ENCODE measurements at regions not wholly inside any gene's neighbourhood (a gene's known extent, or its start where the extent isn't known, plus 50 kb on each side); places are given as distances from the start of the nearest gene placed in this dataset.
"Not testable (repeated sequence)": the region's sequence is repeated elsewhere in the genome, so short reads cannot be mapped to it uniquely, and the experiment has no call there.

- H3K9me3 ChIP-seq (ENCODE audit: control insufficient read depth in 2 of 2, insufficient read depth in 1 of 2, low read depth in 1 of 2, low read length in 1 of 2); H3K27ac ChIP-seq (ENCODE audit: low read depth in 2 of 2, low read length in 1 of 2); H3K27me3 ChIP-seq (ENCODE audit: control insufficient read depth in 1 of 2, insufficient read depth in 2 of 2, low read length in 2 of 2); H3K36me3 ChIP-seq (ENCODE audit: control insufficient read depth in 2 of 2, insufficient read depth in 2 of 2, low read length in 1 of 2); H3K4me1 ChIP-seq (ENCODE audit: control insufficient read depth in 2 of 2, insufficient read depth in 2 of 2, low read length in 1 of 2); H3K4me3 ChIP-seq (ENCODE audit: low read depth in 1 of 2, low read length in 2 of 2): not testable (repeated sequence)
- WGBS, 2 donors = 89 to 90% methylated on average over 5 of the region's 5 CpGs
Measured at GRCh38 chr7:35921338-35921737, 120.5 kb downstream of the SEPTIN7 start.

- H3K9me3 ChIP-seq (ENCODE audit: control insufficient read depth in 2 of 2, insufficient read depth in 1 of 2, low read depth in 1 of 2, low read length in 1 of 2); H3K36me3 ChIP-seq (ENCODE audit: control insufficient read depth in 2 of 2, insufficient read depth in 2 of 2, low read length in 1 of 2); H3K27me3 ChIP-seq (ENCODE audit: control insufficient read depth in 1 of 2, insufficient read depth in 2 of 2, low read length in 2 of 2); H3K4me1 ChIP-seq (ENCODE audit: control insufficient read depth in 2 of 2, insufficient read depth in 2 of 2, low read length in 1 of 2); H3K27ac ChIP-seq (ENCODE audit: low read depth in 2 of 2, low read length in 1 of 2); H3K4me3 ChIP-seq (ENCODE audit: low read depth in 1 of 2, low read length in 2 of 2): not testable (repeated sequence)
- 71 to 73% methylated on average over 7 of the region's 7 CpGs for WGBS, 2 donors
Measured at GRCh38 chr7:35924668-35925067, 123.8 kb downstream of the SEPTIN7 start.

GRCh38 chr7:35926966-35927365, 126.1 kb downstream of the SEPTIN7 start:
- 84 to 93% methylated on average over 8 of the region's 9 CpGs for WGBS, 2 donors
- H3K4me3 ChIP-seq (ENCODE audit: low read depth in 1 of 2, low read length in 2 of 2); H3K27ac ChIP-seq (ENCODE audit: low read depth in 2 of 2, low read length in 1 of 2); H3K36me3 ChIP-seq (ENCODE audit: control insufficient read depth in 2 of 2, insufficient read depth in 2 of 2, low read length in 1 of 2); H3K9me3 ChIP-seq (ENCODE audit: control insufficient read depth in 2 of 2, insufficient read depth in 1 of 2, low read depth in 1 of 2, low read length in 1 of 2); H3K4me1 ChIP-seq (ENCODE audit: control insufficient read depth in 2 of 2, insufficient read depth in 2 of 2, low read length in 1 of 2); H3K27me3 ChIP-seq (ENCODE audit: control insufficient read depth in 1 of 2, insufficient read depth in 2 of 2, low read length in 2 of 2): not testable (repeated sequence)

- H3K27me3 ChIP-seq (ENCODE audit: control insufficient read depth in 1 of 2, insufficient read depth in 2 of 2, low read length in 2 of 2); H3K4me1 ChIP-seq (ENCODE audit: control insufficient read depth in 2 of 2, insufficient read depth in 2 of 2, low read length in 1 of 2); H3K27ac ChIP-seq (ENCODE audit: low read depth in 2 of 2, low read length in 1 of 2); H3K36me3 ChIP-seq (ENCODE audit: control insufficient read depth in 2 of 2, insufficient read depth in 2 of 2, low read length in 1 of 2); H3K9me3 ChIP-seq (ENCODE audit: control insufficient read depth in 2 of 2, insufficient read depth in 1 of 2, low read depth in 1 of 2, low read length in 1 of 2); H3K4me3 ChIP-seq (ENCODE audit: low read depth in 1 of 2, low read length in 2 of 2): not testable (repeated sequence)
Measured at GRCh38 chr7:35931134-35931533, 130.3 kb downstream of the SEPTIN7 start.

GRCh38 chr7:35931551-35931950, 130.7 kb downstream of the SEPTIN7 start:
- not testable (repeated sequence) for H3K4me1 ChIP-seq (ENCODE audit: control insufficient read depth in 2 of 2, insufficient read depth in 2 of 2, low read length in 1 of 2); H3K27ac ChIP-seq (ENCODE audit: low read depth in 2 of 2, low read length in 1 of 2); H3K27me3 ChIP-seq (ENCODE audit: control insufficient read depth in 1 of 2, insufficient read depth in 2 of 2, low read length in 2 of 2); H3K4me3 ChIP-seq (ENCODE audit: low read depth in 1 of 2, low read length in 2 of 2); H3K36me3 ChIP-seq (ENCODE audit: control insufficient read depth in 2 of 2, insufficient read depth in 2 of 2, low read length in 1 of 2); H3K9me3 ChIP-seq (ENCODE audit: control insufficient read depth in 2 of 2, insufficient read depth in 1 of 2, low read depth in 1 of 2, low read length in 1 of 2)

- H3K4me1 ChIP-seq (ENCODE audit: control insufficient read depth in 2 of 2, insufficient read depth in 2 of 2, low read length in 1 of 2); H3K36me3 ChIP-seq (ENCODE audit: control insufficient read depth in 2 of 2, insufficient read depth in 2 of 2, low read length in 1 of 2); H3K27ac ChIP-seq (ENCODE audit: low read depth in 2 of 2, low read length in 1 of 2); H3K9me3 ChIP-seq (ENCODE audit: control insufficient read depth in 2 of 2, insufficient read depth in 1 of 2, low read depth in 1 of 2, low read length in 1 of 2); H3K4me3 ChIP-seq (ENCODE audit: low read depth in 1 of 2, low read length in 2 of 2); H3K27me3 ChIP-seq (ENCODE audit: control insufficient read depth in 1 of 2, insufficient read depth in 2 of 2, low read length in 2 of 2): not testable (repeated sequence)
- WGBS, 2 donors = 81 to 90% methylated on average over 8 of the region's 8 CpGs
Measured at GRCh38 chr7:35940695-35941094, 139.8 kb downstream of the SEPTIN7 start.

- not testable (repeated sequence) for H3K27me3 ChIP-seq (ENCODE audit: control insufficient read depth in 1 of 2, insufficient read depth in 2 of 2, low read length in 2 of 2); H3K36me3 ChIP-seq (ENCODE audit: control insufficient read depth in 2 of 2, insufficient read depth in 2 of 2, low read length in 1 of 2); H3K4me3 ChIP-seq (ENCODE audit: low read depth in 1 of 2, low read length in 2 of 2); H3K4me1 ChIP-seq (ENCODE audit: control insufficient read depth in 2 of 2, insufficient read depth in 2 of 2, low read length in 1 of 2); H3K9me3 ChIP-seq (ENCODE audit: control insufficient read depth in 2 of 2, insufficient read depth in 1 of 2, low read depth in 1 of 2, low read length in 1 of 2); H3K27ac ChIP-seq (ENCODE audit: low read depth in 2 of 2, low read length in 1 of 2)
Measured at GRCh38 chr7:35945621-35946020, 144.8 kb downstream of the SEPTIN7 start.

- WGBS, 2 donors = 76 to 80% methylated on average over 13 of the region's 13 CpGs
- not testable (repeated sequence) for H3K4me1 ChIP-seq (ENCODE audit: control insufficient read depth in 2 of 2, insufficient read depth in 2 of 2, low read length in 1 of 2); H3K27ac ChIP-seq (ENCODE audit: low read depth in 2 of 2, low read length in 1 of 2); H3K27me3 ChIP-seq (ENCODE audit: control insufficient read depth in 1 of 2, insufficient read depth in 2 of 2, low read length in 2 of 2); H3K4me3 ChIP-seq (ENCODE audit: low read depth in 1 of 2, low read length in 2 of 2); H3K9me3 ChIP-seq (ENCODE audit: control insufficient read depth in 2 of 2, insufficient read depth in 1 of 2, low read depth in 1 of 2, low read length in 1 of 2); H3K36me3 ChIP-seq (ENCODE audit: control insufficient read depth in 2 of 2, insufficient read depth in 2 of 2, low read length in 1 of 2)
Measured at GRCh38 chr7:35955735-35956134, 154.9 kb downstream of the SEPTIN7 start.

- not testable (repeated sequence) for H3K4me1 ChIP-seq (ENCODE audit: control insufficient read depth in 2 of 2, insufficient read depth in 2 of 2, low read length in 1 of 2)
- 90 to 93% methylated on average over 3 of the region's 3 CpGs for WGBS, 2 donors
Measured at GRCh38 chr7:35956988-35957387, 156.1 kb downstream of the SEPTIN7 start.

GRCh38 chr7:35961260-35961659, 160.4 kb downstream of the SEPTIN7 start:
- not testable (repeated sequence) for H3K36me3 ChIP-seq (ENCODE audit: control insufficient read depth in 2 of 2, insufficient read depth in 2 of 2, low read length in 1 of 2); H3K4me3 ChIP-seq (ENCODE audit: low read depth in 1 of 2, low read length in 2 of 2); H3K27me3 ChIP-seq (ENCODE audit: control insufficient read depth in 1 of 2, insufficient read depth in 2 of 2, low read length in 2 of 2); H3K9me3 ChIP-seq (ENCODE audit: control insufficient read depth in 2 of 2, insufficient read depth in 1 of 2, low read depth in 1 of 2, low read length in 1 of 2); H3K27ac ChIP-seq (ENCODE audit: low read depth in 2 of 2, low read length in 1 of 2); H3K4me1 ChIP-seq (ENCODE audit: control insufficient read depth in 2 of 2, insufficient read depth in 2 of 2, low read length in 1 of 2)
- WGBS, 2 donors = 65 to 67% methylated on average over 3 of the region's 3 CpGs

More at GRCh38 chr7:35956988-35957387, 156.1 kb downstream of the SEPTIN7 start:
- H3K9me3 ChIP-seq (ENCODE audit: control insufficient read depth in 2 of 2, insufficient read depth in 1 of 2, low read depth in 1 of 2, low read length in 1 of 2); H3K4me3 ChIP-seq (ENCODE audit: low read depth in 1 of 2, low read length in 2 of 2); H3K27me3 ChIP-seq (ENCODE audit: control insufficient read depth in 1 of 2, insufficient read depth in 2 of 2, low read length in 2 of 2); H3K36me3 ChIP-seq (ENCODE audit: control insufficient read depth in 2 of 2, insufficient read depth in 2 of 2, low read length in 1 of 2); H3K27ac ChIP-seq (ENCODE audit: low read depth in 2 of 2, low read length in 1 of 2): not testable (repeated sequence)

- H3K36me3 ChIP-seq (ENCODE audit: control insufficient read depth in 2 of 2, insufficient read depth in 2 of 2, low read length in 1 of 2); H3K9me3 ChIP-seq (ENCODE audit: control insufficient read depth in 2 of 2, insufficient read depth in 1 of 2, low read depth in 1 of 2, low read length in 1 of 2); H3K27ac ChIP-seq (ENCODE audit: low read depth in 2 of 2, low read length in 1 of 2); H3K27me3 ChIP-seq (ENCODE audit: control insufficient read depth in 1 of 2, insufficient read depth in 2 of 2, low read length in 2 of 2); H3K4me3 ChIP-seq (ENCODE audit: low read depth in 1 of 2, low read length in 2 of 2); H3K4me1 ChIP-seq (ENCODE audit: control insufficient read depth in 2 of 2, insufficient read depth in 2 of 2, low read length in 1 of 2): not testable (repeated sequence)
- 98 to 99% methylated on average over 2 of the region's 2 CpGs for WGBS, 2 donors
Measured at GRCh38 chr7:35962607-35963006, 161.8 kb downstream of the SEPTIN7 start.
